Occipital lobe (tissue), 1 donor: ENCODE measurements at regions not wholly inside any gene's neighbourhood (a gene's known extent, or its start where the extent isn't known, plus 50 kb on each side); places are given as distances from the start of the nearest gene placed in this dataset.

Source experiments
- DNase-seq: peaks from one replicate; lab custom pipeline; 2025; lab: John Stamatoyannopoulos, UW

DNA sequence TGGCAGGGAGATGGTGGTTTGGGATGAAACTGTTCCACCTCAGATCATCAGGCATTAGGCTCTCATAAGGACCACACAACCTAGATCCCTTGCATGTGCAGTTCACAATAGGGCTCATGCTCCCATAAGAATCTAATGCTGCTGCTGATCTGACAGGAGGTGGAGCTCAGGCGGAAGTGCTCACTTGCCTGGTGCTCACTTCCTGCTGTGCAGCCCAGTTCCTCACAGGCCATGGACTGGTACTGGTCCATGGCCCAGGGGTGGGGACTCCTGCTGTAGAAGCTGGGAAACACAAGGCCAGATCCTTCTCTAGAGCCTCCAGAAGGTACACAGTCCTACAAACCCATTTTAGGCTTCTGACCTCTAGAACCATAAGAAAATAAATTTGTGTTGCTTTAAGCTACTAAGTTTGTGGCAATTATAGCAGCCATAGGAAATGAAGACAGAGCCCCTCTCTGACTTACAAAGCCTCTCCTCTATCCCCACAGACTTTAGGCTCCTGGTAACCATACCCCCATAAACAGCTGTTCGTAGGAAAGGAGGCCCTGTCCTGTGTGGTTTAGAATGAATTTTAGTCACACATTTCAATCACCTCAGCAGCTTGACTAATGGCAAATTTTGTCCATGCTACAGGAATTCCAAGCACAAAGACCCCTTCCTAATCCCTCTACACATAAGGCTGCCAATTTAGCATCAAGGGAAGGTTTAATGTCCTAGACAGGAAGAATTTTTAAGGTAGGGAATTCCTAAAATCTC, 206.1 kb upstream of the PHYHIPL start:
- no peak for DNase-seq

DNA sequence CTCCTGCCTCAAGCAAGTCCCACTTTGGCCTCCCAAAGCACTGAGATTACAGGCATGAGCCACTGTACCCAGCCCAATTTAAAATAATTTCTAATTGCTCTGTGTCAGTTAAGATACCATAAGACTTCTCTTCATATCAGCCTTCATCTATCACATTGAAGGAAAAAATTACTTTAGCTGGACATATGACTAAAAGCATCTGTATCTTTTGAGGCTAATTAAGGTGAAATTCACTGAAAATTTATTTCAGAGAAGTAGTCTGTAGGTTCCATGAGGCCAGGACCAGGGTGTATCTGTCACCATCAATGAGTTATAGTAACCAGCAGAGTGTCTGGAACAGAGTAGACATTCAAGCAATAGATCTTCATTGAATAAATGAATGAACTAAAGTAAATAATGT, 205.2 kb upstream of the PHYHIPL start:
- no peak for DNase-seq

DNA sequence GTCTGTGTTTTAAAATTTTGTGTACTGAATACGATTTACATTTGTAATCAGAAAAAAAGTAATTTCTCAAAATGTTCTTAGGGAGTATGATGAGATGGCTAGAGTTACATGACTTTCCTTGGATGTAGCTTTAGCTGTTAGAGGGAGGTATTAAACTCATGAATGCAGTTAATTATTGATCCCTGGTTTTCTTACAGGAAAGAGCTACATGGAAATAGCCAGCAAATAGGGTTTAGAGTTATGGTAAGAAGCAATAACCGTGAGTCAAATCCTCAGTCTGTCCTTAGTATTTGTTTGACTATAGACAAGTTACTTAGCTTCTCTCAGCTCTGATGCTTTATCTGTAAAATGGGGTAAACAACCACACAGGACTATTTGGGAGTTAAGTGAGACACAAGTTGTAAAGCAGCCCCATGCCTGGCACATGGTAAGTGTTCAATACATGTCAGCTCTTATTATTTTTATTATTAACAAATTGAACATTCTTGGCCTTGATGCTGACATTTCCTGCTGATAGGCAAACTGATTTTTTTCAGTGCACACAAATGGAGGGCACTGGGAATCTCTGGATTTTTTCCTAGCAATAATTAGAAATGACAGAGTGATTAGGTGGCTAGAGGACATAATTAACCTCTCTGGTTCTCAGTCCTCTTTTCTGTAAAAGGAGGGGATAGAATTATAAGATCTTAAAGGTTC, 204.5 kb upstream of the PHYHIPL start:
- DNase-seq, result no peak

DNA sequence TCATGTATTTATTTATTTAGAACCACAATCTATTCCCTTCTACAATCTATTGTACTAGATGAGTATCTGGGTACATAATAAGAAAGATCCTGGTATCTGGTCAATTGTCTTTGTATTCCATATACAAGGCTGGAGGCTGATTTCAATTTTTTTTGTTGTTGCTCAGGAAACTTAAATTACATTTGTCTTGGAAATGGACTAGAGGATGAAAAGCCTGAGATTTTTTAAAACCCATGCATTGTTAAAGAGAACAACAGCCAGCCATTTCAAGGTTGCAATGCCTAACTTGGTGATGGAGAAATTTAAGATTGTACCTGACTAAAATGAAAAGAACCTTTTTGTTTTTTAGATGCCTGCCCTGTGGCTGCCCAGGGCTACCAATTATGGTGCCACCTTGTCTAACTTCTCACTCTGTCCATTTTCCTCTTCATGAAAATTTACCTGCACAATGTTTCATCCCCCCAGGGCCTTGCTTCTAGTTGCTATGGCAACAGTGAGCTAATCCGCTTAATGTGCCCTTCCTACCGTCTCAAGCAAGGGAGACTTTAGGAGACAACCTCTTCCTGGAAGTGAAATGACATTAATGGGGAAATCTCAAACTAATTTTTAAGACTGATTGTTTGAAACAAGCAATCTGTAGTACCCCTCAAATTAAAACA, 203.7 kb upstream of the PHYHIPL start:
- no peak for DNase-seq

DNA sequence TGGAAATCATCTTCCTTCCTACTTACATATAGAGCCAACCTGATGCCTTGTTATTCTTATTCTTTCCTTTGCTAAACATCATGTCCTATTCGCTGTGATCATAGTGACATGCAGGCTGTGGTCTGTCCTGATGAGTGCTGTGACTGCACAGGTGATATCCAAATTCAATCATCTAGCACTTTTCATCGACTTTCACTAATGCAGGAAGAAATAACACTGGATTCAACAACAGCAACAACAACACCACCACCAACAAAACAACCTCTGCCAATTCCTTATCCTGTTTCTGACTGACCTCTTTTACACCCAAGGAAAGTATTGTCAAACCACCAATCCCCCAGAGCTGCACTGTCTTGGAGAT, 203.2 kb upstream of the PHYHIPL start:
- DNase-seq, result no peak

DNA sequence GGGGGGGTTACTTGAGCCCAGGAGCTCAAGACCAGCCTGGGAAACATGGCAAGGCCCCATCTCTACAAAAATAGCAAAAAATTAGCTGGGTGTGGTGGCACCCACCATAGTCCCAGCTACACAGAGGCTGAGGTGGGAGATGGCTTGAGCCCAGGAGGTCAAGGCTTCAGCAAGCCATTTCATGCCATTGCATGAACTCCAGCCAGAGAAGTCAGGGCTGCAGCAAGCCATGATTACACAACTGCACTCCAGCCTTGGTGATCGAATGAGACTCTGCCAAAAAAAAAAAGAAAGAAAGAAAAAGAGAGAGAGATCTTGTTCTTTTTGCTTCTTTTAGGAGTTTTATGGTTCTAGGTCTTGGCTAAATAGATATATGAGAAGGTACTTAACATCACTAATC, 200.2 kb upstream of the PHYHIPL start:
- no peak for DNase-seq

DNA sequence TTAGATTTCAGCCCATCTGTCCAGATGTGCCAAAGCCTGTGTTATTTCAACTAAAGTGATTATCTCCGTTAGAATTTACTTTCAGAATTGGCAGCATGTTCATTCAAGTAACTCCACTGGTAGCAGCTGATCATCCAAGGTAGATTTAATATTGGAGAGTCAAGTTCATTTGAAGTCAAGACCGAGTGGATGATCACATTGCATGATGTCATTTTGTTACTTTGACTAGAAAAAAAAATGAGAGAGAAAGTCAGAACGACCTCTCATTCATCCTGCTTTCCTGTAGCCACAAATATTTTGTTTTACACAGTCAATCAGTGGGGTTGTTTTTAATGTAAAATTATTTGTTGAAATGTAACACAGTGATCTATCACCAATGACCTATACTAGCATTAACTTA, 196.7 kb upstream of the PHYHIPL start:
- no peak for DNase-seq

DNA sequence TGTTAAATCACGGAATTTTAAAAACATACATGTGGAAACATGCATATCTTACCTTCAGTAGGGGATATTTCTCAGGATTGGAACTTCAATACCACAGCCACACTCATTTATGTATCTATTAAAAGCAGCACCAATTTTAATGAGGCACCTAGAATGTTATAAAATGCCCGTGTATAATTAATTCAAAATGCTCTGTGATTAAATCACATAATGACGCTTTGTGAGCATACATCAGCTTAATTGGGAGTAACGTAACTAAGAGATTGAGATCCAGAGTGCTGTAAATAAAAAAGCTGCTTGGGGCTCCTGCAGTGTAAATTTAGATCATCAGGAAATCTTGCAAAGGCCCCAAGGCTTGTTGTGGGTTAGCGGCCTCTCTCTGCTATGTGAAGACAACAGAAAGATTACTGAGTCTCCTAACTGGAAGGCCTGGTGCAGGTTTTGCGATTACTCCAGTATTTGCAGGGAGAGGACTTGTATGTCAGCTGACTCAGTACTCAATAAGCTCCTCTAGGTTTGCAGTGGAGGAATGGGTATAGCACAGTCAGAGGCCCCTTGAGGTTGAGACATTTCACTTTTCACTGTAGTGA, 195.5 kb upstream of the PHYHIPL start:
- no peak for DNase-seq

DNA sequence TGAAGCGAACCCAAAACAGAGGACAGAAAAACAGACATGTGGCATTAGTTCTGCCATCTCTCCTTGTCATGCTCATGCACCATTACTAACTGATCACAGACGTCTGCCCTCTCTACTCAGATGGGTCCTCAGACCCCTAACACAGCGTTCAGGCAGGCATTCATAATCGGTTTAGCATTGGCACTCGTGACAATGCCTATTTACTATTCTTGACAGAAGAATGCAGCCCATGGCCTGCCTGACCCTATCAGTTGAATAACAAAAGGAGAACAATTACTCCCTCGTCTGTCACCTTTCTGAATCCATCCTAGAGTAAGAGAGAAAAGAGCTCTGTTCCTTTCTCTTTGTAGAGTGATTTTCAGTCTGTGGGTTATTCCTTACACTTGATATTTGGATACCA, 194.6 kb upstream of the PHYHIPL start:
- DNase-seq, result no peak

DNA sequence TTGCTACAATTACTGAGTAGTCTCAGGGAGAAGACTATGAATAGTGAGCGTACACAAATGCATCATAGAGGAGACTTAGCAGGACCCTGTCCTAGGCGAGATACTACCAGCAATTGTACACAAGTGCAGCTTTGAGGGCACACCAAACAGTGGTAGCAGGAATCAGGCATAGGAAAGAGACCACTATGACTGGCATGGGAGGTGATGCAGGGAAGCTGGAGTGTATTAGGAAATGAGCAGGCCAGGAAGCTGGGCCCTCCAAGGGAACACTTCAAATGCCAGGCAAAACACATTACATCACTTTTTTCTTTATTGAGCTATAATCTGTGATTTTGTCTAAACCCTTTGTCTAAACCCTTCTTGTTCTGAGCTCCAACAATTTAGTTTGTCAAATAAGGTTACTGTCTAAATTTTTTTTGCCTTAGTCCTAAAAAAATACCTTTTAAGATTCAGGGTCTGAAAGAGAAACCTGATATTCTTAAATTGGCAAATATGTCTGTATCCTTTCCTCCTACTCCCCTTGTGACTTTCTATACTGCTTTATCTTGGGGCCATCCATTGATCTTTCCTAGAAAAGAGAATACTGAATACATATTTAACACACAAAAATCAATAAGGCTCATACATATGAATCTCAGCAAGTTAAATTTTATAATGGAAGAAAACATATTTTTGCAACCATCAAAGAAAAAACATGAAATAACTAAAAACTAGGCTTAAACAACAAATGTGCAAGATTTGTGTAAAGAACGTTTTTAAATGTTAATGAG, 193.8 kb upstream of the PHYHIPL start:
- no peak for DNase-seq

DNA sequence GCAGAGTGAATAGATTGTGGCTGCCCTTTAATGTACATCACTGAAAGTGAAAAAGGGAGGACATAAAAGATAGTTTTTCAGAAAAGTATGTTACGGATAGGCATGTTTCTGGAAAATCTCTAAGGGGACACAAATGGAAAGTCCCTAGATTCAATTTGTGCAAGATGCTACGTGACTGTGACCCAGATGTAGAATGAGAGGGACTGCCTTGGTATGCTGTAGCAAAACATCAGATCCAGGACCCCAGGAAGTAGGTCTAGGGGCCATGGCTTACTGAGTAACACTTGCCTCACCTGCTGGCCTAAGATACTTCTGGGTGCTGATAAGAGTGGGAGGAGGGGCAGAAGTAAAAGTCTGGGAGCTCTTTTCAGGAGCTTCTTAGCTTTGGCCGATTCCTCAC, 191.2 kb upstream of the PHYHIPL start:
- no peak for DNase-seq

DNA sequence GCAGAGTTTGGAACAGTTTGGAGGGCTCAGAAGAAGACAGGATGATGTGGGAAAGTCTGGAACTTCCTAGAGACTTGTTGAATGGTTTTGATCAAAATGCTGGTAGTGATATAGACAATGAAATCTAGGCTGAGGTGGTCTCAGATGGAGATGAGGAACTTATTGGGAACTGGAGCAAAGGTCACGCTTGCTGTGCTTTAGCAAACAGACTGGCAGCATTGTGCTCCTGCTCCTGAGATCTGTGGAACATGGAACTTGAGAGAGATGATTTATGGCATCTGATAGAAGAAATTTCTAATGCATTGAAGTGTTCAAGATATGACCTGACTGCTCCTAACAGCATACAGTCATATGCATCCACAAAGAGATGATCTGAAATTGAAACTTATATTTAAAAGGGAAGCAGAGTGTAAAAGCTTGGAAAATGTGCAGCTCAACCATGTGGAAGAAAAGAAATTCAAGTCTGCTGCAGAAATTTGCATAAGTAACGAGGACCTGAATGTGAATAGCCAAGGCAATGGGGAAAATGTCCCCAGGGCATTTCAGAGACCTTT, 186.9 kb upstream of the PHYHIPL start:
- no peak for DNase-seq

DNA sequence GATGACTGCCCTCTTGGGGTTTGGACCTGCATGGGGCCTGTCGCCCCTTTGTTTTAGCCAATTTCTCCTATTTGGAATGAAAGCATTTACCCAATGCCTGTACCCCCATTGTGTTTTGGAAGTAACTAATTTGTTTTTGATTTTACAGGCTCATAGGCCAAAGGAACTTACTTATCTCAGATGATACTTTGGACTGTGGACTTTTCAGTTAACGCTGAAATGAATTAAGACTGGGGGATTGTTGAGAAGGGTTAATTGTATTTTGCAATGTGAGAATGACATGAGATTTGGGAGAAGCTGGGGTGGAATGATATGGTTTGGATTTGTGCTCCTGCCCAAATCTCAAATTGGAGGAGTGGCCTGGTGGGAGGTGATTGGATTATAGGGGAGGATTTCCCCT, 185.8 kb upstream of the PHYHIPL start:
- DNase-seq, result no peak

DNA sequence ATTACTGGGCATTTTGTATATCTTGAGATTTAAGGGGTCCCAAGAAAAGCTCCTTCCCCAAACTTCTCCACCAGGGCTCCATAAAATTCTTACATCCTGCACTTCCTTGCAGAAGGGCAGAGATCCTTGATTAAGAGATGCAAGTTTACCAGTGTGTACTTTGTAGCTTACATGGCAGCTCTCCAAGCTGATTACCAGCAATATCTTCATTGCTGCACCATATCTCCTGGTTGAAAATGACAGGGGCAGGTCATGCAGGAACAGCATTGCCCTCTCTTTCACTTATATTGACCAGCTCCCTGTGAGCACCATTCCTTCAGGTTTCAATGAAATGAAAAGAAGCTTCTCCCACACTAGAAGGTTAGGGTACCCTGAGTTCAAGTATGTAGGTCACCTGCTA, 184.6 kb upstream of the PHYHIPL start:
- no peak for DNase-seq

DNA sequence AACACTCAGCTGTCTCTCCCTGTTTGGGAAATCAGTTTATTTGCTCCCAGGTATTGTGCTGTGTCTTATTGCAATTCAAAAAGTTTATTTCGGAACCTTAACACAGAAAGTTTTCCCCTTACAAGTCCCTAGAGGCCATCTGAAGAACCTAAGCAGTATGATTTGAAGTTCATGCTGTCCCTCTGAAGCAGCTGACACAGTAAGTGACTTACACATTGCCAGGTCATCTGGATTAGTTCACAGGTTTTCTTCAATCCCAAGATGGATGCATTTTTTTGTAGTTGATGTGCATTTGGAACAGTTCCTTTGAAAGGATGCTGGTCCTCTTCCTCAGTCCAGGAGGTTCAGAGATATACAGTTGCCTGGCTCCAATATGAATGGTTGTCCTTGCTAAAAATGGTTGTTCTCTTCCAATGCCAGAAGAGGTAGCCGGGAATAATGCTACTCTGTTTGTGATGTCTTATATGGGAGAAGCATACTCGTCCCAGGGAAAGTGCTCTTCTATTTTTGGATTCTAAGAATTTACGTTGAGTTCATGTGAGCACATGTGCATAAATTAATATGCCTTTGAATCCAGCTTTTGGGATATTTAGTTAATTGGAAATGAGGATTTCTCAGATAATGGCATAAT, 183.5 kb upstream of the PHYHIPL start:
- DNase-seq, result no peak

DNA sequence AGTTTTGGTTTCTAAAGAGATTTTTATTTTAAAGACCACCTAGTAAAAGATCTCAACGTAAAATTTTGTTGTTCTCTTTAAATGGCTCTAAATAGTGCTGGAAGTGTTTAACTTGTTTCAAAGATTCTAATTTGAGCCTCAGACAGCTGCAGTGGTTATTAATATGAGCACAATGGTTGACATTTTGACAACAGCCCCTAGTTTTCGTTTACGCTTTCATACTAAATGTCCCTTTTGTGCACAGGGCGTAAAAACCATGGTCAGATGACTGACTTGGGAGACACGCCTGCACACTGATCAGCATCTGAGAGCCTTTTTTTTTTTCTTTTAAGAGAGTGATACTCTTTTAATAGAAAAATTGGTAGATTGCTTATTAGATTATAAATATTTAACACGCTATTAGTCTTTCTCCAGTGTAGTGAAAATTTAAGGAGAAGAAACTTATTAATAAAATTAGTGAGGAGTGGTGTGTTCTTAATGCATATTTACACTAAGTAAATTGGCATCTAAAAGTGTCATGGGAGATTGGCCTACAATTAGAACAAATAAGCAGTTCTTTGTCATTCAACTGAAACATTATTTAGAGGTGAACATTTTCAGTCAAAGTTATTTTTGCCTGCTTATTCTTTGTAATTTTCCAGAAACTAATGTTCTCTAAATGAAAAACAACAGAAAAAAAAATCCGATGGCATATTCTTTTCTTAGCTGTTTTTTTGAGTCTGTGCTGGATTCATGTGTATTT, 182.8 kb upstream of the PHYHIPL start:
- DNase-seq, result no peak

DNA sequence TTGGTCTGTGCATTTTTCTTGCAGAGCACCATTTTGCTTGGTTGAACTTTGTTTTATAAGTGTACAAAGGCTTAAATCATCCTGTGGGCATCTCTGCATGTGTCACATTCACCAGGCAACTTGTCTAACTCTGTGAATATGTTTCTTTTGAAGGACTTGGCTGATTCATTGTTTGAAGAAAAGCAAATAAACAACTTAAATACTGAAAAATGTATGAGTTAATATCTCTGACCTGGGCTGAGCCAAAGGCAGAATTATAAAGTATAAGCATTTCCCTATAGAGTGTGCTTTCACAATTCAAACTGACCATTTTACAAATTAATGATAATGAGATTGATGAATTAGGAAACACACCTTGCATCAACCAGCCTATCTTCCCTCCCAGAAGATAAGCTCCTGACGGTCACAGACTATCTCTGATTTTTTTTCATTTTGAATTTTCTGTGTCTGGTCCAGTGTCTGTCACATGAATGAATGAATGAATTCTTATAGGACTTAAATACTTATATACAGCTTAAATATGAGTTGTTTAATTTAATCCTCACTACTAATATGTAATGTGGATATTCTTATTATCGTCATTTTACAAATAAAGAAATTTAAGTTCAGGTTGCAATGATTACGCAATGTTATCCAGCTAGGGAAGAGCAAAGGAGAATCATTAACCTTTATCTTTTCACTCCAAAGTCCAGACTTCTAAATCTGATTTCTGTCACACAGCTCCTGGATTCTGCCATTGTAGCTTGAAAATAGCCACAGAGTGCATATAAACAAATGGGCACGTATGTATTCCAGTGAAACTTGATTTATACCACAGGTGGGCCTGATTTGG, 182.0 kb upstream of the PHYHIPL start:
- no peak for DNase-seq

DNA sequence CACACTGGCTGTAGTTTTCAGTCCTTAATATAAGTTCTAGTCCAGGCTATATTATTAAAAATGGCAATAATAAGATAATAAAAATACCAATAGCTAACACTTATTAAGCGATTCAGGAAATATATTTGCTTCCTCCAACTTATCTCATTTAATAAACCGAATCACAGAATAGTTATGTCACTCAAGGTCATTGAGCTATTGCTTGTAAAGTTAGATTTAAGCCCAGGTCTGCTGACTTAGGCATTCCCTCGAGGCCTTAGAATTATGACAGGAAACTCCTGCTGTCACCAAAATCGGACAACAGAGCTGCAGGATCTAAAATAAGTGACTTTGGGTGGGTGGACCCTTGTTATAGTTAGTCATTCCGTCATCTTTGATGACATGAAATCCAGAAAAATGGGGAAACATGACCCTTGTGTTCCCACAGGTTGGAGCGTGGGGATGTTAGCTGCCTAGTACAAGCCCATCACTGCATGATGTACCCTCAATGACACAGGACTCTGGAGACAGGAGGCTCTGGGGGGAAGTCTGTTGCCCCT, 181.3 kb upstream of the PHYHIPL start:
- no peak for DNase-seq

DNA sequence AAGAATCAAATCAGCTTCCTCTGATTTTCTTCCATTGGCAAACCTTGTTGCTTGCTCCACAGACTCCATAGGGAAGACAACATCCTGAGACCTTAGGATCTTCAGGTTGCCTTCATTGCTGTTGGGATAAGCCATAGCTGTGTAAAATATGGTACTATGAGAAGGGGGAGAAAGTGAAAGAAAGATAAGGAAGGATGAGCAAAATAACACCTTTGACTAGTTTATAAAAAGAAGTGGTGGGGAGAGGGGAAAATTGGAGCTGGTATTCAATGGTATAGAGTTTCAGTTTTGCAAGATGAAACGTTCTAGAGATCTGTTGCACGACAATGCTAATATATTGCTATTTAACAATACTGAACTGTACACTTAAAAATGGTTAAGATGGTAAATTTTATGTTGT, 180.4 kb upstream of the PHYHIPL start:
- DNase-seq, result no peak
